ENCODE measurements at regions not wholly inside any gene's neighbourhood (a gene's known extent, or its start where the extent isn't known, plus 50 kb on each side); places are given as distances from the start of the nearest gene placed in this dataset.

DNA sequence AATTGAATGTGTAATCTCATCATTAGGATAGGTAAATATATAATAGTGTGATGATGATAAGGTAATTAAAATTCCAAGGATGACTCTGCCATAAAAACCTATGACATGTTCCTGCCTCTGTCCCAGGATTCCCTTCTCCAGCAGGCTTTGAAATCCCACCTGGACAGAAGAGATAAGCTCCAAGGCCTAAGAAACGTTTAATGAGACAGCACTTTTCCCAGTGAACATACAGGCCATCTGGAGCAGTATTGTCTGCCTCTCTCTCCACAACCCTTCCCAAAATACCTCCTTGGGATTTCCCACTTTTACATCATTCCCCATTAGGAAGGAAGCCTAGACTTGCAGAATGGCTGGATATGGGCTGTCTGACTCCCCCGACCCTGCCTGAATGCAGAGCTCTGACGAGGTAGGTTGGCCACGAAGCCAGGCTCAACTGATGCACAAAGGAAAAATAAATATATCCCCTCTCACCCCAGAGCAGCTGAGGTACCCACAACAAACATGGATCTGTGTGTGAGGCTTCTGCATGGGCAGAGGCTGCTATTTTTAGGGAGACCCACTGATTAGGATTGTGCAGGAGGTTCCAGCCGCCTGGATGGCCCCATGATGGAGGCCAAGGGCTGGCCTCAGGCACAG is 71.0 kb downstream of the TMPRSS5 start:
- TF ChIP-seq, protein P1, sequence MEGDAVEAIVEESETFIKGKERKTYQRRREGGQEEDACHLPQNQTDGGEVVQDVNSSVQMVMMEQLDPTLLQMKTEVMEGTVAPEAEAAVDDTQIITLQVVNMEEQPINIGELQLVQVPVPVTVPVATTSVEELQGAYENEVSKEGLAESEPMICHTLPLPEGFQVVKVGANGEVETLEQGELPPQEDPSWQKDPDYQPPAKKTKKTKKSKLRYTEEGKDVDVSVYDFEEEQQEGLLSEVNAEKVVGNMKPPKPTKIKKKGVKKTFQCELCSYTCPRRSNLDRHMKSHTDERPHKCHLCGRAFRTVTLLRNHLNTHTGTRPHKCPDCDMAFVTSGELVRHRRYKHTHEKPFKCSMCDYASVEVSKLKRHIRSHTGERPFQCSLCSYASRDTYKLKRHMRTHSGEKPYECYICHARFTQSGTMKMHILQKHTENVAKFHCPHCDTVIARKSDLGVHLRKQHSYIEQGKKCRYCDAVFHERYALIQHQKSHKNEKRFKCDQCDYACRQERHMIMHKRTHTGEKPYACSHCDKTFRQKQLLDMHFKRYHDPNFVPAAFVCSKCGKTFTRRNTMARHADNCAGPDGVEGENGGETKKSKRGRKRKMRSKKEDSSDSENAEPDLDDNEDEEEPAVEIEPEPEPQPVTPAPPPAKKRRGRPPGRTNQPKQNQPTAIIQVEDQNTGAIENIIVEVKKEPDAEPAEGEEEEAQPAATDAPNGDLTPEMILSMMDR (IDR thresholded peaks at IDR 0.05; ENCODE audit: low read depth, low read length, missing control alignments), result no peak
- DNase-seq (ENCODE audit: extremely low read depth, low read depth), result no peak
- H3K4me3 ChIP-seq (replicated peaks; ENCODE audit: low read depth, low read length), result no peak overlapping the region

DNA sequence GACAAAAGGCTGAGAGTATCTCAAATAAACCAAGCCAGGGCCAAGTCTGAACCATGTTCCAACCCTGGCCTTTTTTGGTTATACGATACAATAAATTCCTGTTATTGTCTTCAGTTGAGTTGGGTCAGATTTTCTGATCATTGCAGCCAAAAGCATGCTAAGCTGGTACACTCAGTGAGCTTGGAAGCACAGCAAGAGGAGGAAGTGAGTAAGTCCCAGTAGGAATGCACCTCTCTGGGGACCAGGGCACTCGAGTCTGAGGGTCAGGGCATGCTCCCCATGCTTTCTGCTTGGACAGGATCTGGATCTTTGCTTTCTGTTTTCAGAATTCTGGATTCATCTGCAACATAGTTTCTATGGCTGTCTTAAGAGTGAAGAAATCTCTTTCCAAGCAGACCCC is 73.1 kb downstream of the TMPRSS5 start:
- TF ChIP-seq, protein P1 (IDR thresholded peaks at IDR 0.05; ENCODE audit: low read depth, low read length, missing control alignments), result no peak
- no peak overlapping the region for H3K4me3 ChIP-seq (replicated peaks; ENCODE audit: low read depth, low read length)
- no peak for DNase-seq (ENCODE audit: extremely low read depth, low read depth)

DNA sequence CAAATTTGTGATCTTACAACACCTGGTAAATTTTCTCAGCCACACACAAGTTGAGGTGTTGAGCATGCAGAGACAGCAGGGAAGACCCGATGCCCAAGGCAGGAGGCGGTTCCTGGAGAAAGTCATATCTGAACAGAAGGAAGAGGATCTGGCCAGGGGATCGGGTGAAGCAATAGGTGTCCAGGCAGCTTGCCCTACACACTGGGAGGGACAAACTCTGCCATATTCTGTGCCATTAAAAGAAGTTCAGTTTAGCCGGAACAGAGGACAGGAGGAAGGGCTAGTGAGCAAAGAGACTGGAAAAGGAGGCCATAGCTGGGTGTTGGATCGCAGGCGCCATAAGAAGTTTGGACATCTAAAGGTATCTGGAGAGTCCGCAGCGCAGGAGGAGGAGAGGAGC is 76.5 kb downstream of the TMPRSS5 start:
- DNase-seq (ENCODE audit: extremely low read depth, low read depth), result no peak
- H3K4me3 ChIP-seq (replicated peaks; ENCODE audit: low read depth, low read length), result no peak overlapping the region
- TF ChIP-seq, protein P1 (IDR thresholded peaks at IDR 0.05; ENCODE audit: low read depth, low read length, missing control alignments), result no peak

DNA sequence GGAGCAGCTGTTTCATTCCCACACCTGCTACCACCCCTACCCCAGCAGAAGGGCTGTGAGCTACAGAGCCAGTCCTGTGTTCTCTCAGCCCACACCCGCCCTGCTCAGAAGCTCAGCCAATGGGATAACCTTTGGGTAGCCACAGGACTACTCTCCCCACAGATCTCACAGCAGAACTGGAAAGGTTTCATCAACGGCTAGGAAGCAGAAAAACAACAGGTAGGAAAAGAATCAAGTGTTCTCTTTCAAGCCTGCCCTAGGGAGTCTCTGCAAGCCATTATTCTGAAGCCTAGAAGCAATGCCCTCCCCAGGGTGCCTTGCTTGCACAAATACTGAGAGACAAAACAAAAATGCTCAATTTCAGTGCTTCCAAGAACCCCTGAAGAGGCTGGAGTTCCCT is 77.2 kb downstream of the TMPRSS5 start:
- H3K4me3 ChIP-seq (replicated peaks; ENCODE audit: low read depth, low read length), result no peak overlapping the region
- no peak for DNase-seq (ENCODE audit: extremely low read depth, low read depth)

DNA sequence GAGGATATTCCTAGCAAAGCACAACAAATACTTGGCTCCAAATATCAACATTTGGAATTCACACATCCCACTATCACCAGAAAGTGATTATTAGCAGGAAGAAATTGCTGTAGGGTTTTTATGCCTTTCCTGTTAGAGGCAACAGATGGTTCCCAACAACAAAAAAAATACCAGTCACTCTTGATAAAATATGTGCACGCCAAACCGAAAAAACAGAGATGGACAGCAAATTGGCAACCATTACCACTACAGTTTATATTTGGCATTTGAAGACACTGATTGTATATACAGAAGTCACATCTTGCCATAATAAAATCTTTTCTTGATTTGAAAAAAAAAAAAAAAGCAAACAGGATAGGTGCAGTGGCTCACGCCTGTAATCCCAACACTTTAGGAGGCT is 78.2 kb downstream of the TMPRSS5 start:
- no peak for DNase-seq (ENCODE audit: extremely low read depth, low read depth)
- H3K4me3 ChIP-seq (replicated peaks; ENCODE audit: low read depth, low read length), result no peak overlapping the region
- TF ChIP-seq, protein P1 (IDR thresholded peaks at IDR 0.05; ENCODE audit: low read depth, low read length, missing control alignments), result no peak

More for the DNA sequence above, 77.2 kb downstream of the TMPRSS5 start:
- TF ChIP-seq, protein P1 (IDR thresholded peaks at IDR 0.05; ENCODE audit: low read depth, low read length, missing control alignments), result no peak

DNA sequence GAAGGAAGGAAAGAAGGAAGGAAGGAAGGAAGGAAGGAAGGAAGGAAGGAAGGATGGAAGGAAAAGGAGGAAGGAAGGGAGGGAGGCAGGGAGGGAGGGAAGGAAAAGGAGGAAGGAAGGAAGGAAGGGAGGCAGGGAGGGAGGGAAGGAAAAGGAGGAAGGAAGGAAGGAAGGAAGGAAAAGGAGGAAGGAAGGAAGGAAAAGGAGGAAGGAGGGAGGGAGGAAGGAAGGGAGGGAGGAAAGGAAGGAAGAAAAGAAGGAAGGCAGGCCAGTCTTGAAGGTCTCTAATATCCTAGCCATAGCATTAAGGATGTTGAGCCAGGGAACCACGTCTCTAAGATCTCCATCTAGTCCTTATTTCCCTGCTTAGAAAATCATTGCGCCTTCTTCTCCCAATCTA is 78.8 kb downstream of the TMPRSS5 start:
- no peak for DNase-seq (ENCODE audit: extremely low read depth, low read depth)
- TF ChIP-seq, protein P1 (IDR thresholded peaks at IDR 0.05; ENCODE audit: low read depth, low read length, missing control alignments), result no peak
- no peak overlapping the region for H3K4me3 ChIP-seq (replicated peaks; ENCODE audit: low read depth, low read length)

DNA sequence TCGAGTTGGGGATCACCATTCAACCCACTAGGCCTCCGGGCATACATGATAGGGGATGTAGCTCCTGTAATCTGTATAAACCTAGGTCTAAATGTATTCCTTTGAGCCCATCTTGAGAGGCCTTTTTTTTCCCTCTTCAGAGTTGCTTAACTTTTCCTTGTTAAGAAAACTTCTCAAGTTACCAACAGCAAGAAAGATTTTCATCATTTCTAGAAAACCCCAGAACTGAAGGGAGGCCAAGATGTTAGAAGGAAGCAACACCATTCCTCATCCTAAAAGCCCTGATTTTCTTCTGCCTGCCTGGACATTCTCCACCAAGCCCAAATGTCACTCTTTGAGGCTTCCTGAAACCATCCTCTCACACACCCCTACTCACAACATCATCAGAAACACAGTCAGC is 79.4 kb downstream of the TMPRSS5 start:
- no peak for DNase-seq (ENCODE audit: extremely low read depth, low read depth)
- TF ChIP-seq, protein P1 (IDR thresholded peaks at IDR 0.05; ENCODE audit: low read depth, low read length, missing control alignments), result no peak
- no peak overlapping the region for H3K4me3 ChIP-seq (replicated peaks; ENCODE audit: low read depth, low read length)
